ENCODE measurements at regions not wholly inside any gene's neighbourhood (a gene's known extent, or its start where the extent isn't known, plus 50 kb on each side); places are given as distances from the start of the nearest gene placed in this dataset.

DNA sequence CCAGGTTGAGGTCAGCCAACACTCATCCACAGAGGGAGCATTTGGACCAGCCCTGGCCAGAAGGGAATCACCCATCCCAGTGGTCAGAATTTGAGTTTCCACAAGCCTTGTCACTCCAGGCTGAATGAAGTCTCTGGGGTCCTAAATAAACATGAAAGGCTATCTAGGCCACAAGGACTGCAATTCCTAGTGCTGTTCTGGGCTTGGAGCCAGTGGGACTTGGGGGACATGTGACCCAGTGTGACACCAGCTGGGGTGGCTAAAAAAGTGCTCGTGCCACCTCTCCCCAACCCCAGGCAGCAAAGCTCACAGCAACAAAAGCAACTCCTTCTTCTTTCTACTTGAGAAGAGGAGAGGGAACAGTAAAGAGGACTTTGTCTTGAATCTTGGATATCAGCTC lies 91.7 kb downstream of the MDH1 start:
- TF ChIP-seq, protein P1, sequence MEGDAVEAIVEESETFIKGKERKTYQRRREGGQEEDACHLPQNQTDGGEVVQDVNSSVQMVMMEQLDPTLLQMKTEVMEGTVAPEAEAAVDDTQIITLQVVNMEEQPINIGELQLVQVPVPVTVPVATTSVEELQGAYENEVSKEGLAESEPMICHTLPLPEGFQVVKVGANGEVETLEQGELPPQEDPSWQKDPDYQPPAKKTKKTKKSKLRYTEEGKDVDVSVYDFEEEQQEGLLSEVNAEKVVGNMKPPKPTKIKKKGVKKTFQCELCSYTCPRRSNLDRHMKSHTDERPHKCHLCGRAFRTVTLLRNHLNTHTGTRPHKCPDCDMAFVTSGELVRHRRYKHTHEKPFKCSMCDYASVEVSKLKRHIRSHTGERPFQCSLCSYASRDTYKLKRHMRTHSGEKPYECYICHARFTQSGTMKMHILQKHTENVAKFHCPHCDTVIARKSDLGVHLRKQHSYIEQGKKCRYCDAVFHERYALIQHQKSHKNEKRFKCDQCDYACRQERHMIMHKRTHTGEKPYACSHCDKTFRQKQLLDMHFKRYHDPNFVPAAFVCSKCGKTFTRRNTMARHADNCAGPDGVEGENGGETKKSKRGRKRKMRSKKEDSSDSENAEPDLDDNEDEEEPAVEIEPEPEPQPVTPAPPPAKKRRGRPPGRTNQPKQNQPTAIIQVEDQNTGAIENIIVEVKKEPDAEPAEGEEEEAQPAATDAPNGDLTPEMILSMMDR (IDR thresholded peaks at IDR 0.05; ENCODE audit: low read depth, low read length), result no peak
- no peak for TF ChIP-seq EZH2phosphoT487 (IDR thresholded peaks at IDR 0.05; ENCODE audit: low read depth)

Measured in OCI-LY3 (cell line).